GM06990 (cell line): ENCODE measurements at regions not wholly inside any gene's neighbourhood (a gene's known extent, or its start where the extent isn't known, plus 50 kb on each side); places are given as distances from the start of the nearest gene placed in this dataset.
"Not testable (repeated sequence)": the region's sequence is repeated elsewhere in the genome, so short reads cannot be mapped to it uniquely, and the experiment has no call there.

Source experiments
- DNase-seq: peaks from one replicate; pipeline ENCODE4 v3.0.0-alpha.2; 2011; ENCODE audit not compliant: insufficient read length; ENCODE audit errors: extremely low read depth
- H3K27me3 ChIP-seq: replicated peaks from 2 replicates; pipeline ENCODE4 v1.6.0; 2011; ENCODE audit warnings: low read length; ENCODE audit not compliant: control insufficient read depth, insufficient read depth
- H3K36me3 ChIP-seq: 2 replicates; pipeline ENCODE4 v1.5.1; 2011; ENCODE audit warnings: low read length; ENCODE audit not compliant: control insufficient read depth, insufficient read depth
- H3K4me3 ChIP-seq: replicated peaks from 2 replicates; pipeline ENCODE4 v1.5.1; 2011; ENCODE audit warnings: low read depth, mild to moderate bottlenecking, control low read depth, low read length
- CTCF ChIP-seq: IDR thresholded peaks from 2 replicates; pipeline ENCODE4 v1.5.1; 2011; ENCODE audit warnings: low read length, control low read depth, mild to moderate bottlenecking, inconsistent platforms; ENCODE audit not compliant: insufficient read depth, poor library complexity, severe bottlenecking

DNA sequence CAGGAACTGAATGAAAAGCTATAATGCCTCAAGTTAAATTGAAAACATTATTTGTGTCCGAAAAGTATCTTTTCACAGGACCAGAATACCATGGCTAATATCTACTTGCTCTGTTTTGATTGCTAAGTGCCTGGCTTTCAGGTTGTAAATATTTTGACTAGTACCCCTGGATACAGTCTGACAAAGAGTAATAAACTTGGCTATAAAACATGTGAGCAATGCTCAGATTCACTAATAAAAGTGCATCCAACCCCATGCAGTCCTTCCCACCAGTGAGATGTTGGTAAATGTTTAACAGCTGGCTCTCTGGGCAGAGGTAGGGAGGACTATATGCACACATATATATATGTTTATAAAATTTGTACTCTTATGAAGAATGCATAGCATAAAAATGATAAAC, 281.8 kb upstream of the TGFBR2 start:
- Histone ChIP-seq H3K4me3 (no peak overlapping the region), H3K36me3 (no peaks in the 10 kb centered on the region), H3K27me3 (no peaks in the 10 kb centered on the region)
- no peak for TF ChIP-seq CTCF
- no peak for DNase-seq

GRCh38 chr3:30327976-30328375, 278.4 kb upstream of the TGFBR2 start:
- not testable (repeated sequence) for H3K36me3 ChIP-seq, H3K4me3 ChIP-seq, DNase-seq, H3K27me3 ChIP-seq

- H3K36me3 ChIP-seq, H3K27me3 ChIP-seq, DNase-seq, H3K4me3 ChIP-seq: not testable (repeated sequence)
These were observed 277.5 kb upstream of the TGFBR2 start for GRCh38 chr3:30328935-30329334.

DNA sequence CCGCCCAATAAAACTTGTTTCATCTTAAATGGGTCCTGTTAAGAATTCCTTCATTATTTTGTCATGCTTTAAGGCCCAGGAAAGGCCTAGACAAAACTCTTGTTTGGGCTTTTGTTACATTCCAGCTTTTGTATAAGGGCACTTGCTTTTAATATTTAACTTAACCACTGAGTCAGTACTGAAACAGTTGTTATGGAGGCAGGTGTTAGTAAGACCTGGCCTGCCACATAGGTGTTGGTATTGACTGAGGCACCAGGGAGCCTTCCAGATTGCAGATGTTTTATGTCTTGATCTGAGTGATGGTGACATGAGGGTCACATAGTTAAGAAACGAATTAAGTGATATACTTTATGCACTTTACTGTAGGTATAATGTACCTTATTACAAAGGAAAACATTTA, 274.9 kb upstream of the TGFBR2 start:
- Histone ChIP-seq H3K27me3 (no peaks in the 10 kb centered on the region), H3K36me3 (no peaks in the 10 kb centered on the region), H3K4me3 (no peak overlapping the region)
- no peak for TF ChIP-seq CTCF
- DNase-seq = no peak

DNA sequence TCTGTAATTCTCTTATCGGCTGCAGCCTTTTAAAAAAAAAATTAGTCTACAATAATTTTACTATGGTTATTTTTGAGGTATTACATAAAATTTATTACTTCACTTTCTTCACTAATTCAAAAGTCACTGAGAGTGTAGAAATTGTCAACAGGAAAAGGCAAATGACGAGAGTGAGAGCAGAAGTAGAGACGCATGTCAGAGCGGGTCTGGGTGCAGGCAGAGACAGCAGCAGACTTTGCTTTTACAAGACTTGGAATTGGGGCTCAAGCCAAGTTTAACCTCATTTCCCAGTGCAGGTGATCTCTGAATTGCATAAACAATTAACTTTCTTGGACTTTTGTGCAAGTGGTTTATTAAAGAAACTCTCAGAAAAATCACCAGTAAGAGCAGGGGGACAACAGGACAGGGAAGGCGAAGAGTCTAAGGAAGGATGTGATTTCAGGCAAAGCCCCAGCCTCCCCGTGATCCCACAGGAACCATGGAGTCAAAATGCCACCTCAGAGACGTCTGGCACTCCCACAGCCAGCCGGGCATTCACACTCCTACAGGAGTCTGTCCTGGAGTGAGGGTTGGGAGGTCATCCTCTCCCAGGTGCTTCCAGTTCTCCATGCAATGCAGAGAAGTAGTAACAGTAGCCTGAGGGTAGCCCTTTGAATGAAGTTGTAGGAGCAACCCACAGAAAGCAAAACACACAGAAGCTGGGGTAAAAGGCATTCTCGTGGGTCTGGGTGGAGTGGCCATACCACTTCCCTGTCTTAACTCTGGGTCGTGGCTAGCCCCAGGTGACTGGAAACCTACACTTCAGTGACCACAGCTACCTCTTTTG, 274.0 kb upstream of the TGFBR2 start:
- Histone ChIP-seq H3K36me3 (no peaks in the 10 kb centered on the region), H3K27me3 (no peaks in the 10 kb centered on the region), H3K4me3 (no peak overlapping the region)
- DNase-seq = no peak
- TF ChIP-seq CTCF = no peak

DNA sequence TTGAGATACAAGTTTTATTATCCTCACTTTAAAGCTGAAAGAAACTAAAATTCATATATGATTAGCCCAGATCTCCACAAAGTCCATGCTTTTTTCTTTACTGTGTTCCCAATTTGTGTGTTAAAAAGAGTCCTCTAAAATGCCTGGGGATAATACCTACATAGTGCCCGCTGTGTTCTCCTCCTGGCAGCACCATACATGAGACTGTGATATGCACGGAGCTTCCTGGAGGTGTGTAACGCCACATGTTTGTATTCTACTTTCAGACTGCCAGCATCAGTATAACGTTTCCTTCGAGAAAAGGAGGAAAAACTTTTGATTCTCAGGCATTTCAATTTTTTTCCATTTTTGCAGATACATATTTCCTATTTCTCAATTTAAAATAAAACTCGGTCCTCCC, 273.3 kb upstream of the TGFBR2 start:
- no peak for TF ChIP-seq CTCF
- H3K4me3 ChIP-seq = no peak overlapping the region
- no peaks in the 10 kb centered on the region for H3K27me3 ChIP-seq
- no peaks in the 10 kb centered on the region for H3K36me3 ChIP-seq
- DNase-seq = no peak

DNA sequence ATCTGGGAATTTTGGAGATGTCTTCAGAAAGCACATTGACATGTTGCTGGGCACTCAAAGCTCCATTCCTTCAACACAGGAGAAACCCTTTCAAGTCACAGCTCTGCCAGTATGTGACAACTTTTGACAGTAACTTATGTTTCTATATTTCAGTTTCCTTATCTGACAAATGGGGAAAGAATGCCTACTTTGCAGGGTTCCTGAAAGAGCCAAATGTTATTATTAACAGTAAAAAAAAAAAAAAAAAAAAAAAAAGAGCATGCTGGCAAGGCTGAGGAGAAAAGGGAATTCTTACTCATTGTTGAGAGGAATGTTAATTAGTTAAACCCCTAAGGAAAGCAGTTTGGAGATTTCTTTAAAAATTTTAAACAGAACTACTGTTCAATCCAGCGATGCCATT, 272.5 kb upstream of the TGFBR2 start:
- no peak for TF ChIP-seq CTCF
- H3K4me3 ChIP-seq = no peak overlapping the region
- no peaks in the 10 kb centered on the region for H3K27me3 ChIP-seq
- DNase-seq = no peak
- H3K36me3 ChIP-seq = no peaks in the 10 kb centered on the region
